GM11168 (cell line): ENCODE measurements at regions not wholly inside any gene's neighbourhood (a gene's known extent, or its start where the extent isn't known, plus 50 kb on each side); places are given as distances from the start of the nearest gene placed in this dataset.

Experiments used
- in situ Hi-C: fragments of 300-500 bp; cut with MboI; formaldehyde crosslinking; loops from one replicate; pipeline ENCODE4 v1.12.0; 2022; ENCODE audit warnings: low sequenced_read_pairs; ENCODE audit not compliant: unreplicated experiment

- in situ Hi-C loops: no loop called here
Measured at GRCh38 chr17:68783861-68784260, 171.3 kb downstream of the ABCA8 start.

GRCh38 chr17:68782789-68783188, 172.4 kb downstream of the ABCA8 start:
- in situ Hi-C loops: no loop called here

GRCh38 chr17:68780596-68780995, 174.6 kb downstream of the ABCA8 start:
- in situ Hi-C loops: no loop called here

GRCh38 chr17:68778726-68779125, 176.5 kb downstream of the ABCA8 start:
- in situ Hi-C loops: loop anchor here (10.0 kb wide), 1 partner anchor 136 kb away; no protein-coding TSS in a partner anchor

- in situ Hi-C loops: loop anchor here (10.0 kb wide), 1 partner anchor 137 kb away; no protein-coding TSS in a partner anchor
Measured at GRCh38 chr17:68777856-68778694, 176.9 kb upstream of the FAM20A start.

- in situ Hi-C loops: loop anchor here (10.0 kb wide), 1 partner anchor 137 kb away; no protein-coding TSS in a partner anchor
Measured at GRCh38 chr17:68777243-68777855, 176.2 kb upstream of the FAM20A start.

DNA sequence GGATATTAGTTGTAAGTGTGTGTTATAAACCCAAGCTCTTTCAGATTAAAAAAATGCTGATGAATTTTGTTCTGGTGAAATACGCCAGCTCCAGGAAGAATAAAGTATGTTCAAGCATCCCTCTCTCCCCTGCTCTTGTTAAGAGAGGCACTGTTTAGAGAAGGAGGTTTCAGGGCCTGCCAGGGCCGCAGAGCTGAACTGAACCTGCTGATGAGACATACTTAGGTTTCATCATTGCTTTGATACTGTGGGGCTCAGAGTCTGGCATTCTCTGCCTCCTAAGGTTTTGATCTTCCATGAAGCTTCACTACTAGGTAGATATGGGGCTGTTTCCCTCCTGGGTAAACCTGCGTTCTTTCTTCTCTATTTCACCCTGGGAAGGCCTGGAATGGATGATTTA, 175.3 kb upstream of the FAM20A start:
- in situ Hi-C loops: loop anchor here (10.0 kb wide), 1 partner anchor 138 kb away; no protein-coding TSS in a partner anchor

- in situ Hi-C loops: loop anchor here (10.0 kb wide), 1 partner anchor 139 kb away; no protein-coding TSS in a partner anchor
Measured at GRCh38 chr17:68775969-68776368, 174.8 kb upstream of the FAM20A start.

DNA sequence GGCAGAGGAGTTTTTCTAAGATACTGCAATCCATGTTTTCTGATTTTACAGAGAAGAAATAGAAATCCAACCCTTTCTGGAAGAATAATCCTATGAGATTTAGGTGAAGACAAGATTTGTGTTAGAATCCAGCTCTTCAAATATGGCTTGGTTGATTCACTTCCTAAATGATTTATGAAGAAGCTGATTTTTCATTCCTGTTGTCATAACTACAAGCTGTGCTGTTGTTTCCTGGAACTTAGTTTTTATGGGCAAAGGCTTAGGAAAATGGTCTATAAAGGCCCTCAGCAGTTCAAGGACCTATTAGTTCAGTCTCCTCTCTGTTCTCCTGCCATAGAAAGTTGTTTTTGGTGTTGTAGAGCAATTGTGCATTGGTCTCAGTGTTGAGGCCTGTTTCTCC, 174.2 kb upstream of the FAM20A start:
- in situ Hi-C loops: loop anchor here (10.0 kb wide), 1 partner anchor 139 kb away; no protein-coding TSS in a partner anchor

DNA sequence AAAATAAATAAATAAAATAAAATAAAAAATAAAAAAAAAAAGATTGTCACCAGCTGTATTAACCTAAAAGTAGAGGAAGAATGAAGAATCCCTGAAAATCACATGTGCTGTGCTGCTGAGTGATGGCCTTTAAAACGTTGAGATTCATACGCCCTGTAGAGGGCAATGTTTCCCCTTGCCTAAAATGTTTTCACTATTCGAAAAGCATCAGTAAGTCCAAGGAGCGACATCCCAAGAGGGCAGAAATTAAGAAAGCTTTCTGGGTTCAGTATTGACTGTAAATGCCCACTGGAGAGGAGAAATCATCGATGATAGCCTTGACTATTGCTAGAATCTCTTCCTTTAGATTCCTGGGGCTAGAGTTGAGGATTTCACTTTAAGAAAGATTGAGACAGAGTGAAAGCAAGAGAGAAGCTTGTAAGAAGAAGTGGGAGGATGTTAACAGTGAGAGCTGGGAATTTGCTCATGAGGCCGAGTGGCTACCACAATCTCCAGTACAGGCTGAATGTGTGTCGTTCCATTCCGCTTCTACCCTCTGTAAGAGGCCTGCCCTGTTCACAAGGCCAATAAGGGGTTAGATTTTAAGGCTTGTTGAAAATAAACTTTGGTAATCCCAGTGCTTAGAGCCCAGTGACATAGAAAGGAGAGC, 170.8 kb upstream of the FAM20A start:
- in situ Hi-C loops: loop anchor here (10.0 kb wide), 1 partner anchor 143 kb away; no protein-coding TSS in a partner anchor

DNA sequence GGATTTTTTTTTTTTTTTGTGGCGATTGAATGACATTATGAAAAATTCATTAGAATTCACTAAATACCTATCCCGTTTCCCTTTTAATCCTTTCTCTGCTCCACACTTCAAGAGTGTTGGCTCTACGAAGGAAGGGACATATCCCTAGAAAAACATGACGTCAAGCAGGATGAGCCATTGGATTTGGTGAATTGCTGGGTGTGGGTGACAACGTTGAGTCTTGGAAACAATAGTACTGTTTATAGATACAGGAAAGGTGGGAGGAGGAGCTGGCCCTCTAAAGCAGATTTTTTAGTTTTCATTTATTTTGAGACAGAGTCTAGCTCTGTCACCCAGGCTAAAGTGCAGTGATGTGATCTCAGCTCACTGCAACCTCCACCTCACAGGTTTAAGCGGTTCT, 167.6 kb upstream of the FAM20A start:
- in situ Hi-C loops: no loop called here

DNA sequence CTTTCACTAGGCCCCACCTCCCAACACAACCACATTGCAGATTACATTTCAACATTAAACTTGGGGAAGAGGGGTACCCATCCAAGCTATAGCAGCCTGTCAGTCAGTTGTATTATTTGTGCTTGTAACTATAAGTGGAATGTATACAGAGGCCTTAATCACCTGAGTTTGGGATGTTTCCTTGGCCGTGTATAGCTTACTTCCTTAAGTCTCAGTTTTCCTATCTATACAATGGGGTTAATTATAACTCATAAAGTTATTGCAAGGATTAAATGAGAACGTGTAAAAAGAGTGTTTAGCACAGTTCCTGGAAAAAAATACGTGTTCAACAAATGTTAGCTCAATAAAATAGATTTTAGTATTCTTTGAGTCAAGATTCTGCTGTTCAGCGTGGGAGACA, 165.5 kb upstream of the FAM20A start:
- in situ Hi-C loops: no loop called here

DNA sequence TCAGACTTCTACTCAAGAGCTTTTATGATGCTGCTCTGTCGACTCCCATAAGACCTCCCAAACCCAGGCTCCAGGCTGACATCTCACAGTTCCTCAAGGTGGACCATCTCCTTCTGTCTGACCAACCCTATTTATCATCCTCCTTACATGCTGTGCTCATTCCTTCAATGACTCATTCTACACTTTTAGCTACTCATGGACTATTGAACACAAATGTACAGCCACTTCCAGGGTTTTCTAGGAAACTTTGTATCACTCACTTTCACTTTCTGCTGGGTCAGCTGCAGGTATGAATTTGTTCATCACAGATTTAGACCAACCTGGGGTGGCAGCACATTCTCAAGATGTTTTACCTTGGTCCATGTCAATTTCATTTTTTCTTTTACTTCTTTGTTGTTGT, 162.4 kb upstream of the FAM20A start:
- in situ Hi-C loops: no loop called here

GRCh38 chr17:68762911-68763310, 161.7 kb upstream of the FAM20A start:
- in situ Hi-C loops: no loop called here

DNA sequence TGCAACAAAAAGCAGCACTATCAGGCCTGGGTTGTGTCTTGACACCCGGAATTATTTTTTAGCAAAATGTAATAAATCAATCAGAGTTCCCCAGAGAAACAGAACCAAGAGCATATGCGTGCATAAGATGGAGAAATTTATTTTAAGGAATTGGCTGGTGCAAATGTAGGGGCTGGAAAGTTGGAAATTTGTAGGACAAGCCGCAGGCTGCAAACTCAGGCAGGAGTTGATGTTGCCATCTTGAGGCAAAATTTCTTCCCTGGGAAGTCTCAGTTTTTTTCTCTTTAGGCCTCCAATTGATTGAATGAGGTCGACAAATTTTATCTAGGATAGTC, 158.9 kb upstream of the FAM20A start:
- in situ Hi-C loops: no loop called here

DNA sequence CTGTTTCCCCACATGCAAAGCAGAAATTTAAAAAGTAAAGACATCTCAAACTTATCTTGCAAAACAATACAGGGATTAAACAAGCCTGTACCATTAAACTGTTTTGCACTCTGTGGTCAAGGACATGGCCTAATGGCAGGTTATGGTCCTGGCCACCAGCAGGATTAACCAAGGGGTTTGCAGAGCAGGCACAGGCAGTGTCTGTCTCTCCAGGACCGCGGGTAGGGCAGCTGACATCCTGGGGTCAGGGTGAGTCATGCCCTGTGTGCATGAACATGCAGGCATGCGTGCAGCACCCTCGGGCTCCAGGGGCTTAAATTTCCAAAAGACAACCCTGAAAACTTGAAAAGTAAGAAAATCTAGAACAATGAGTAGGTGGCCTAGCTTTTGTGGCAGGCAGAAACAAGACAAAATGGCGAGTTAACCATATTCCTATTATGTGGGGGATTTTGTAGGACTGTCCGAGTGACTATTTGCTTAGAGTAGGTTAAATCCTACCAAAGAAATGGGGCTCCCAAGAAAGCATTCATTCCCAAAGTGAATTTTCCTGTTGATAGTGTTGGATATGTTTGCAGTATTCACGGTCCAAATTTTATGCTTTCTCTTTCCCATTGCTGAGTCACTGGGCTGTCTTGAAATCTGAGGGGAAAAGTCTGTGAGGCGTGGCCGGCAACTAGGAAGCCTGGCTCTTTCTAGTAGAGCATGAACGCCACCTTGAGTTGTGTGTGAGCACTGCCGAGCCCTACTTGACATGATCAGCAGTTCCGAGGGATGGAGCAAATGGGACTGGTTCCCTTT, 158.4 kb upstream of the FAM20A start:
- in situ Hi-C loops: loop anchor here (10.0 kb wide), 1 partner anchor 225 kb away; no protein-coding TSS in a partner anchor

DNA sequence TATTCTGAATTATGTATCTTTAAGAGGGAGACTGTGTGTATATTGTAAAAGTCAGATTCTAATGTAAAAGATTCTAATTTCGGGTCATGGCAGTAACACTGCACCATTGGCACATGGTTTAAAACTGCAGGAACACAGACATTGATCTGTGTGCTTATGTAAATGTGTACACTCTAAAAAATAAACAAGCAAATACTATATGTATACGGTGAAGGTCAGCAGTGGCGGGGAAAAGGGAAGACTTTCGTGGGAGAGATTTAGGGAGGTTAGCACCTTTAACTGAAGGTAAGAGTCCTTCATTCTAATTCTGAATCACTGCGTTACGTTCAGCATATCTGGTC, 157.8 kb upstream of the FAM20A start:
- in situ Hi-C loops: loop anchor here (10.0 kb wide), 1 partner anchor 224 kb away; no protein-coding TSS in a partner anchor

GRCh38 chr17:68757866-68758757, 156.9 kb upstream of the FAM20A start:
- in situ Hi-C loops: loop anchor here (10.0 kb wide), 1 partner anchor 223 kb away; no protein-coding TSS in a partner anchor
